ENCODE measurements at regions not wholly inside any gene's neighbourhood (a gene's known extent, or its start where the extent isn't known, plus 50 kb on each side); places are given as distances from the start of the nearest gene placed in this dataset.

DNA sequence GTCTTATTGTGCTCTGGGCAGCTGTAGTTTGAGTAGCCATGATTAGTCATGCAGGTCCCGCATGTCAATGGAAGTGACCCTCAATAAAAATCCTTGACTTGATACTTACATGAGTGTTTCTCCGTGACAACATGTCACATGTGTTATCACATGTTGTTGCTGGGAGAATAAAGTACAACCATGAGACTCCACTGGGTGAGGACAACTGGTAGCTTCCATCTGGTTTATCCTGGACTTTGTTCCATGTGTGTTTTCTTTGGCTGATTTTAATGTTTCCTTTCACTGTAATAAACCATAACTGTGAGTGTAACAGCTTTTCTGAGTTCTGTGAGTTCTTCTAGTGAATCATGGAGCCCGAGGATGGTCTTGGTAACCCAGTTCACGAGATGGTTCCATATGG, 63.1 kb upstream of the NDN start:
- TF ChIP-seq, protein P1, sequence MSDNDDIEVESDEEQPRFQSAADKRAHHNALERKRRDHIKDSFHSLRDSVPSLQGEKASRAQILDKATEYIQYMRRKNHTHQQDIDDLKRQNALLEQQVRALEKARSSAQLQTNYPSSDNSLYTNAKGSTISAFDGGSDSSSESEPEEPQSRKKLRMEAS (IDR thresholded peaks at IDR 0.05), result no peak
- TF ChIP-seq CEBPB (IDR thresholded peaks at IDR 0.05), result no peak
- TF ChIP-seq RAD21 (IDR thresholded peaks at IDR 0.05; ENCODE audit: low read depth), result no peak
- TF ChIP-seq YY1 (IDR thresholded peaks at IDR 0.05; ENCODE audit: low read depth), result no peak
- TF ChIP-seq, protein P2, sequence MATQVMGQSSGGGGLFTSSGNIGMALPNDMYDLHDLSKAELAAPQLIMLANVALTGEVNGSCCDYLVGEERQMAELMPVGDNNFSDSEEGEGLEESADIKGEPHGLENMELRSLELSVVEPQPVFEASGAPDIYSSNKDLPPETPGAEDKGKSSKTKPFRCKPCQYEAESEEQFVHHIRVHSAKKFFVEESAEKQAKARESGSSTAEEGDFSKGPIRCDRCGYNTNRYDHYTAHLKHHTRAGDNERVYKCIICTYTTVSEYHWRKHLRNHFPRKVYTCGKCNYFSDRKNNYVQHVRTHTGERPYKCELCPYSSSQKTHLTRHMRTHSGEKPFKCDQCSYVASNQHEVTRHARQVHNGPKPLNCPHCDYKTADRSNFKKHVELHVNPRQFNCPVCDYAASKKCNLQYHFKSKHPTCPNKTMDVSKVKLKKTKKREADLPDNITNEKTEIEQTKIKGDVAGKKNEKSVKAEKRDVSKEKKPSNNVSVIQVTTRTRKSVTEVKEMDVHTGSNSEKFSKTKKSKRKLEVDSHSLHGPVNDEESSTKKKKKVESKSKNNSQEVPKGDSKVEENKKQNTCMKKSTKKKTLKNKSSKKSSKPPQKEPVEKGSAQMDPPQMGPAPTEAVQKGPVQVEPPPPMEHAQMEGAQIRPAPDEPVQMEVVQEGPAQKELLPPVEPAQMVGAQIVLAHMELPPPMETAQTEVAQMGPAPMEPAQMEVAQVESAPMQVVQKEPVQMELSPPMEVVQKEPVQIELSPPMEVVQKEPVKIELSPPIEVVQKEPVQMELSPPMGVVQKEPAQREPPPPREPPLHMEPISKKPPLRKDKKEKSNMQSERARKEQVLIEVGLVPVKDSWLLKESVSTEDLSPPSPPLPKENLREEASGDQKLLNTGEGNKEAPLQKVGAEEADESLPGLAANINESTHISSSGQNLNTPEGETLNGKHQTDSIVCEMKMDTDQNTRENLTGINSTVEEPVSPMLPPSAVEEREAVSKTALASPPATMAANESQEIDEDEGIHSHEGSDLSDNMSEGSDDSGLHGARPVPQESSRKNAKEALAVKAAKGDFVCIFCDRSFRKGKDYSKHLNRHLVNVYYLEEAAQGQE (IDR thresholded peaks at IDR 0.05; ENCODE audit: low read depth), result no peak
- no peak for TF ChIP-seq NFIC (IDR thresholded peaks at IDR 0.05)
- no peak for TF ChIP-seq EGR1 (IDR thresholded peaks at IDR 0.05)
- TF ChIP-seq EP300 (IDR thresholded peaks at IDR 0.05; ENCODE audit: borderline replicate concordance), result no peak
- no peak for TF ChIP-seq CREB1 (IDR thresholded peaks at IDR 0.05; ENCODE audit: low read depth)
- TF ChIP-seq, protein P3, sequence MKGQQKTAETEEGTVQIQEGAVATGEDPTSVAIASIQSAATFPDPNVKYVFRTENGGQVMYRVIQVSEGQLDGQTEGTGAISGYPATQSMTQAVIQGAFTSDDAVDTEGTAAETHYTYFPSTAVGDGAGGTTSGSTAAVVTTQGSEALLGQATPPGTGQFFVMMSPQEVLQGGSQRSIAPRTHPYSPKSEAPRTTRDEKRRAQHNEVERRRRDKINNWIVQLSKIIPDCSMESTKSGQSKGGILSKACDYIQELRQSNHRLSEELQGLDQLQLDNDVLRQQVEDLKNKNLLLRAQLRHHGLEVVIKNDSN (IDR thresholded peaks at IDR 0.05), result no peak
- TF ChIP-seq TEAD4 (IDR thresholded peaks at IDR 0.05), result no peak
- TF ChIP-seq TCF12 (IDR thresholded peaks at IDR 0.05; ENCODE audit: low read depth), result no peak
- no peak for TF ChIP-seq FOXM1 (IDR thresholded peaks at IDR 0.05; ENCODE audit: borderline replicate concordance, low read depth)
- TF ChIP-seq ZBTB7A (IDR thresholded peaks at IDR 0.05; ENCODE audit: low read depth), result no peak
- no peak for TF ChIP-seq TAF1 (IDR thresholded peaks at IDR 0.05; ENCODE audit: low read depth)

DNA sequence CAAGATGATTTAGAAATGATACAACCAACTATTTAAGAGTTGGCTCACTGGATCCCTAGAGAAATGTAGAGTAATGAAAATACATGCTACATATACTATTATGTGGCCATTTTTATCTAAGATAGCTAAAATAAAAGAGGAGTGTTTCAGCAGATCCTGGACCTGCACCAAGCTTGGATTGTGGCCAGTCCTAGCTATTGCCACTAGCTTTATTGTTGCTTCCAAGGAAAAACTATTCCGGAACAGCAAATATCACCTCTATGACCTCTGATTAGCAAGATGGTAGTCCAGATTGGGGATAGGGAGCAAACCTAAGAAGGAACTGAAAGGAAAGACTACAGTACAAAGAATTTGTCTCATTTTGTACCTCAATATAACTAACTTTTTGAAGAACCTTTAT, 63.7 kb upstream of the NDN start:
- no peak for TF ChIP-seq EGR1 (IDR thresholded peaks at IDR 0.05)
- TF ChIP-seq, protein P1 (IDR thresholded peaks at IDR 0.05), result no peak
- TF ChIP-seq ZBTB7A (IDR thresholded peaks at IDR 0.05; ENCODE audit: low read depth), result no peak
- no peak for TF ChIP-seq FOXM1 (IDR thresholded peaks at IDR 0.05; ENCODE audit: borderline replicate concordance, low read depth)
- TF ChIP-seq, protein P2 (IDR thresholded peaks at IDR 0.05; ENCODE audit: low read depth), result no peak
- TF ChIP-seq EP300 (IDR thresholded peaks at IDR 0.05; ENCODE audit: borderline replicate concordance), result no peak

DNA sequence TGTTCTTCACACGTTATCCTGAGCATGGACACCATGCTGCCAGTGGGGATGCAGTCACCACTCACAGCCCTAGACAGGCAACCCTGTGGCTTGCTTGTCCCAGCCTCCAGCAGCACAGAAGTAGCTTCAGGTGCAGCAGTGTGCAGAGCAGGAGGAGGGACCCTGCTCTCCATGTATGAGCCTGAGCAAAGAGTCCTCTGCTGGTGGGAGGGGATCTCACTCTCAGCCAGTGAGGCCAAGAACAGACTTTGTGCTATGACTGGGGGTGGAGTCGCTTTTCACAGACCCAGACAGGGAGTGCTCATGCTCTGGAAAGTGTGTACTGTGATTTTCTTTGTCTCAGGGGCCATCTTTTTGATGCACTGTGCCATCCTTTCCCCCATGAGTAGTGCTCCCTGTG, 66.1 kb upstream of the NDN start:
- TF ChIP-seq CEBPB (IDR thresholded peaks at IDR 0.05), result no peak
- TF ChIP-seq TCF12 (IDR thresholded peaks at IDR 0.05; ENCODE audit: low read depth), result no peak
- TF ChIP-seq, protein P1 (IDR thresholded peaks at IDR 0.05), result no peak
- no peak for TF ChIP-seq EP300 (IDR thresholded peaks at IDR 0.05; ENCODE audit: borderline replicate concordance)
- no peak for TF ChIP-seq FOXM1 (IDR thresholded peaks at IDR 0.05; ENCODE audit: borderline replicate concordance, low read depth)
- no peak for TF ChIP-seq RAD21 (IDR thresholded peaks at IDR 0.05; ENCODE audit: low read depth)
- TF ChIP-seq EGR1 (IDR thresholded peaks at IDR 0.05), result no peak
- no peak for TF ChIP-seq YY1 (IDR thresholded peaks at IDR 0.05; ENCODE audit: low read depth)
- TF ChIP-seq TEAD4 (IDR thresholded peaks at IDR 0.05), result no peak
- TF ChIP-seq, protein P3 (IDR thresholded peaks at IDR 0.05), result no peak
- TF ChIP-seq TAF1 (IDR thresholded peaks at IDR 0.05; ENCODE audit: low read depth), result no peak
- no peak for TF ChIP-seq CREB1 (IDR thresholded peaks at IDR 0.05; ENCODE audit: low read depth)
- no peak for TF ChIP-seq ZBTB7A (IDR thresholded peaks at IDR 0.05; ENCODE audit: low read depth)
- TF ChIP-seq NFIC (IDR thresholded peaks at IDR 0.05), result no peak
- TF ChIP-seq, protein P2 (IDR thresholded peaks at IDR 0.05; ENCODE audit: low read depth), result no peak

DNA sequence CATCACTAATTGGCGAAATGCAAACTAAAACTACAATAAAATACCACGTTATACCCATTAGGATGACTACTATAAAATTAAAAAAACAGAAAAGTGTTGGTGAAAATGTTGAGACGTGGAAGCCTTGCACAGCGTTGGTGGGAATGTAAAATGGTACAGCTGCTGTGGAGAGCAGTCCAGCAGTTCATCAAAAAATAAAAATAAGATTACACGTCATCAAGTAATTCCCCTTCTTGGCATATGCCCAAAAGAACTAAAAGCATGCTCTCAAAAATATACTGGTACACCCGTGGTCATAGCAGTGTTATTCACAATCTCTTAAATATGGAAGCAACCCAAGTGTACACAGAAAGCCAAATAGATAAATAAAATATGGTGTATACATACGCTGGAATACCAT, 71.8 kb upstream of the NDN start:
- no peak for TF ChIP-seq RAD21 (IDR thresholded peaks at IDR 0.05; ENCODE audit: low read depth)
- TF ChIP-seq TCF12 (IDR thresholded peaks at IDR 0.05; ENCODE audit: low read depth), result no peak
- no peak for TF ChIP-seq ZBTB7A (IDR thresholded peaks at IDR 0.05; ENCODE audit: low read depth)
- no peak for TF ChIP-seq EGR1 (IDR thresholded peaks at IDR 0.05)
- no peak for TF ChIP-seq CEBPB (IDR thresholded peaks at IDR 0.05)
- TF ChIP-seq, protein P1 (IDR thresholded peaks at IDR 0.05), result no peak
- TF ChIP-seq, protein P2 (IDR thresholded peaks at IDR 0.05; ENCODE audit: low read depth), result no peak
- TF ChIP-seq TAF1 (IDR thresholded peaks at IDR 0.05; ENCODE audit: low read depth), result no peak
- no peak for TF ChIP-seq FOXM1 (IDR thresholded peaks at IDR 0.05; ENCODE audit: borderline replicate concordance, low read depth)
